SU-DHL-6 (cell line): ENCODE measurements at regions not wholly inside any gene's neighbourhood (a gene's known extent, or its start where the extent isn't known, plus 50 kb on each side); places are given as distances from the start of the nearest gene placed in this dataset.

Experiments used
- H2AFZ ChIP-seq: fragments of 200-600 bp; sonication (generic); 2 replicates; pipeline ENCODE4 v1.6.1; 2014; ENCODE audit warnings: low read depth, mild to moderate bottlenecking, moderate library complexity, mixed read lengths, antibody characterized with exemption, low read length; ENCODE audit not compliant: severe bottlenecking
- H3F3A ChIP-seq: fragments of 200-600 bp; shearing (Covaris generic); 2 replicates; pipeline ENCODE4 v1.6.0; 2016; ENCODE audit warnings: antibody characterized with exemption, mild to moderate bottlenecking; ENCODE audit not compliant: insufficient read depth
- H3K27ac ChIP-seq: fragments of 200-600 bp; sonication (generic); 2 replicates; pipeline ENCODE4 v1.5.1; 2016; ENCODE audit warnings: low read depth, mild to moderate bottlenecking, low read length, moderate library complexity, mixed read lengths
- H3K27me3 ChIP-seq: fragments of 200-600 bp; sonication (generic), shearing (Covaris generic); 2 replicates; pipeline ENCODE4 v1.6.0; 2014; ENCODE audit warnings: mild to moderate bottlenecking, low read length
- H3K36me3 ChIP-seq: fragments of 200-600 bp; sonication (generic); 2 replicates; pipeline ENCODE4 v1.6.1; 2014; ENCODE audit warnings: mild to moderate bottlenecking, low read length, mixed read lengths
- H3K4me2 ChIP-seq: fragments of 300-600, 200-600 bp; shearing (Covaris generic), sonication (generic); 2 replicates; pipeline ENCODE4 v1.6.0; 2014; ENCODE audit warnings: low read length, low read depth, mild to moderate bottlenecking; ENCODE audit not compliant: poor library complexity, severe bottlenecking
- H3K4me3 ChIP-seq: fragments of 200-600 bp; sonication (generic); 2 replicates; pipeline ENCODE4 v1.5.1; 2014; ENCODE audit warnings: antibody characterized with exemption, low read length, mild to moderate bottlenecking, mixed read lengths; ENCODE audit not compliant: insufficient read depth, poor library complexity, severe bottlenecking
- H3K79me2 ChIP-seq: fragments of 200-600 bp; sonication (generic); 2 replicates; pipeline ENCODE4 v1.6.1; 2014; ENCODE audit warnings: mild to moderate bottlenecking, low read length, moderate library complexity; ENCODE audit not compliant: insufficient read depth
- H3K9ac ChIP-seq: fragments of 200-600 bp; sonication (generic); 2 replicates; pipeline ENCODE4 v1.7.0; 2014; ENCODE audit warnings: mild to moderate bottlenecking, low read length
- H3K9me2 ChIP-seq: fragments of 200-600 bp; sonication (generic); replicated peaks from 2 replicates; pipeline ENCODE4 v1.6.1; 2014; ENCODE audit warnings: low read length; ENCODE audit not compliant: insufficient read depth
- H3K9me3 ChIP-seq: fragments of 200-600 bp; sonication (generic); 2 replicates; pipeline ENCODE4 v1.6.1; 2014; ENCODE audit warnings: low read length, mixed read lengths; ENCODE audit not compliant: insufficient read depth
- H4K20me1 ChIP-seq: fragments of 200-600 bp; sonication (generic); 2 replicates; pipeline ENCODE4 v1.6.1; 2014; ENCODE audit warnings: low read depth, mild to moderate bottlenecking, antibody characterized with exemption, low read length, moderate library complexity, mixed read lengths
- EZH2phosphoT487 ChIP-seq: fragments of 200-600 bp; sonication (generic), shearing (Covaris generic); conservative IDR thresholded peaks from 2 replicates; pipeline ENCODE4 v1.6.1; 2018; ENCODE audit warnings: mild to moderate bottlenecking, antibody characterized with exemption, low read length, moderate library complexity, mixed read lengths
- TF ChIP-seq, protein P1 (sequence below): fragments of 200-600 bp; sonication (generic); IDR thresholded peaks from one replicate; pipeline ENCODE4 v1.5.1; 2017; ENCODE audit warnings: antibody characterized with exemption, mild to moderate bottlenecking, low read length, moderate library complexity; ENCODE audit not compliant: insufficient read depth, poor library complexity, severe bottlenecking

DNA sequence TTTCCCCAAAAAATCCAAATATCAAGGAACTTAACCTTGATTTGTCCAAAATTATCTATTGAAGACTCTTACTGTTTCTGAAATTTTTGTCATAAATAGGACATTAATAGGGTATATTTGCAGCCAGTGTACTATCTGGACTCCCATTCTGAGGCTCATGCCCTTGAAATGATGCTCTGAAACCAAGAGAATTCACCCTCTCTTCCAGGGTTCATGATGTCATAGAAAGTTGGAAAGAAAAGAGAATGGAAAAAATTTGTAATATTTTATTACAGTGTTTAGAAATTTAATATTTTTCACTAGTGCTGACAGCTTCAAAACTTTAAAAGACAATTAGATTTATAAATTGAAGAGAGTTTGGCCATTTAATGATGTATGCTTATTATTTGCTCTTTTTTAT, 712.5 kb downstream of the MCTP2 start:
- no peak for TF ChIP-seq EZH2phosphoT487
- TF ChIP-seq, protein P1, sequence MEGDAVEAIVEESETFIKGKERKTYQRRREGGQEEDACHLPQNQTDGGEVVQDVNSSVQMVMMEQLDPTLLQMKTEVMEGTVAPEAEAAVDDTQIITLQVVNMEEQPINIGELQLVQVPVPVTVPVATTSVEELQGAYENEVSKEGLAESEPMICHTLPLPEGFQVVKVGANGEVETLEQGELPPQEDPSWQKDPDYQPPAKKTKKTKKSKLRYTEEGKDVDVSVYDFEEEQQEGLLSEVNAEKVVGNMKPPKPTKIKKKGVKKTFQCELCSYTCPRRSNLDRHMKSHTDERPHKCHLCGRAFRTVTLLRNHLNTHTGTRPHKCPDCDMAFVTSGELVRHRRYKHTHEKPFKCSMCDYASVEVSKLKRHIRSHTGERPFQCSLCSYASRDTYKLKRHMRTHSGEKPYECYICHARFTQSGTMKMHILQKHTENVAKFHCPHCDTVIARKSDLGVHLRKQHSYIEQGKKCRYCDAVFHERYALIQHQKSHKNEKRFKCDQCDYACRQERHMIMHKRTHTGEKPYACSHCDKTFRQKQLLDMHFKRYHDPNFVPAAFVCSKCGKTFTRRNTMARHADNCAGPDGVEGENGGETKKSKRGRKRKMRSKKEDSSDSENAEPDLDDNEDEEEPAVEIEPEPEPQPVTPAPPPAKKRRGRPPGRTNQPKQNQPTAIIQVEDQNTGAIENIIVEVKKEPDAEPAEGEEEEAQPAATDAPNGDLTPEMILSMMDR, result no peak
- Histone ChIP-seq H3K4me2 (no peak overlapping the region), H3K9me2 (no peaks in the 10 kb centered on the region), H3K36me3 (no peaks in the 10 kb centered on the region), H3K79me2 (no peaks in the 10 kb centered on the region), H4K20me1 (no peaks in the 10 kb centered on the region), H3K4me3 (no peak overlapping the region), H3K9me3 (no peaks in the 10 kb centered on the region), H3F3A (no peaks in the 10 kb centered on the region), H3K27ac (no peak overlapping the region), H3K27me3 (no peaks in the 10 kb centered on the region), H3K9ac (no peak overlapping the region), H2AFZ (no peak overlapping the region)

DNA sequence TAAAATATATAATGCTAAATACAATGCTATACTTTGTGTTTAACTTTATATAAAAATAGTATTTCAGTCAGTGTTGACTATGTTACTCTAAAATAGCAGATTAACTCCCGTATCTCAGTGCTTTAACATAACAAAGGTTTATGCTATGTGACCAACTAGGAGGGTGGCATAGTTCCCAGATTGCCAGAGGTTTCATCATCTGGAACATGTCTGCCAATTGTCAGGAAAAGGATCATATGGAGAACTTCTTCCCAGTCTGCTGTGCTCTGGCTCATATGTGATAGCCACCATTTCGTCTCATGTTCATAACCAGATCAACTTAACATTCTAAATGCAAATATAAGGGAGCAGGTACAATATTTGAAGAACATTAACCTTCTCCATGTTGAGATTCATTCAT, 720.2 kb downstream of the MCTP2 start:
- no peaks in the 10 kb centered on the region for H3K9me3 ChIP-seq
- H3K4me3 ChIP-seq, result no peak overlapping the region
- TF ChIP-seq, protein P1, result no peak
- no peak for TF ChIP-seq EZH2phosphoT487

DNA sequence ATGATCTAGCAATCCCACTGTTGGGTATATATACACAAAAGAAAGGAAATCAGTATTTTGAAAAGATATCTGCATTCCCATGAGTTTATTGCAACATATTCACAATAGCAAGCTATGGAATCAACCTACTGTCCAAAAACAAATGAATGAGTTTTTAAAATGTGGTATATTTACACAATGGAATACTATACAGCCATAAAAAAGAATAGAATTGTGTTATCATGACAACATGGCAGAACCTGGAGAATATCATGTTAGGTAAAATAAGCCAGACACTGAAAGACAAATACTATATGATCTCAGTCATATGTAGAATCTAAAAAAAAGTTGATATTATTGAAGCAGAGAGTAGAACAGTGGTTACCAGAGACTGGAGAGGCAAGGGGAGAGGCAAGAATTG, 732.6 kb downstream of the MCTP2 start:
- TF ChIP-seq, protein P1, result no peak
- no peak for TF ChIP-seq EZH2phosphoT487
- H3K9me3 ChIP-seq, result no peaks in the 10 kb centered on the region
- no peak overlapping the region for H3K9ac ChIP-seq
- H2AFZ ChIP-seq, result no peak overlapping the region
- no peaks in the 10 kb centered on the region for H3K36me3 ChIP-seq
- H3K27ac ChIP-seq, result no peak overlapping the region
- H3K4me2 ChIP-seq, result no peak overlapping the region
- H3F3A ChIP-seq, result no peaks in the 10 kb centered on the region
- no peaks in the 10 kb centered on the region for H3K9me2 ChIP-seq
- no peak overlapping the region for H3K4me3 ChIP-seq
- no peaks in the 10 kb centered on the region for H3K79me2 ChIP-seq
- H4K20me1 ChIP-seq, result no peaks in the 10 kb centered on the region
- no peaks in the 10 kb centered on the region for H3K27me3 ChIP-seq

More for the DNA sequence above, 720.2 kb downstream of the MCTP2 start:
- Histone ChIP-seq H3K79me2 (no peaks in the 10 kb centered on the region), H3F3A (no peaks in the 10 kb centered on the region), H3K27me3 (no peaks in the 10 kb centered on the region), H3K9me2 (no peaks in the 10 kb centered on the region), H3K36me3 (no peaks in the 10 kb centered on the region), H3K27ac (no peak overlapping the region), H3K4me2 (no peak overlapping the region), H4K20me1 (no peaks in the 10 kb centered on the region), H3K9ac (no peak overlapping the region), H2AFZ (no peak overlapping the region)
